T-helper 17 cell (primary cell): ENCODE measurements at regions not wholly inside any gene's neighbourhood (a gene's known extent, or its start where the extent isn't known, plus 50 kb on each side); places are given as distances from the start of the nearest gene placed in this dataset.

Source experiments
- ATAC-seq: fragments of 150-1000 bp; cut with Tn5 transposase; 2 replicates; pipeline ENCODE4 v1.10.0; 2021; ENCODE audit warnings: mild to moderate bottlenecking, moderate library complexity
- DNase-seq, 3 donors: peaks; one replicate each; pipeline versions ENCODE4 v3.0.0 to v3.0.0-alpha.2; 2020 to 2021
- H3K9me3 ChIP-seq: one replicate; pipeline ENCODE4 v1.7.0; 2013; ENCODE audit warnings: low read length, mild to moderate bottlenecking; ENCODE audit not compliant: control insufficient read depth, poor library complexity, severe bottlenecking
- H3K27ac Mint-ChIP-seq: one replicate; pipeline ENCODE4 v1.8.0; 2022; ENCODE audit warnings: mild to moderate bottlenecking, moderate library complexity, mixed read lengths
- H3K27me3 Mint-ChIP-seq: one replicate; pipeline ENCODE4 v1.8.0; 2022; ENCODE audit warnings: mixed read lengths
- H3K36me3 Mint-ChIP-seq: one replicate; pipeline ENCODE4 v1.8.0; 2022; ENCODE audit warnings: low read depth, mixed read lengths
- H3K4me1 Mint-ChIP-seq: one replicate; pipeline ENCODE4 v1.8.0; 2022; ENCODE audit warnings: mild to moderate bottlenecking, mixed read lengths
- H3K4me3 Mint-ChIP-seq: one replicate; pipeline ENCODE4 v1.8.0; 2022; ENCODE audit warnings: mild to moderate bottlenecking, moderate library complexity, mixed read lengths

- H3K9me3 ChIP-seq = no peaks in the 10 kb centered on the region
- ATAC-seq = no peak
- no peaks in the 10 kb centered on the region for H3K36me3 Mint-ChIP-seq
- no peak overlapping the region for H3K27ac Mint-ChIP-seq
- DNase-seq = no peak
- H3K4me3 Mint-ChIP-seq = no peak overlapping the region
- H3K4me1 Mint-ChIP-seq = no peaks in the 10 kb centered on the region
- H3K27me3 Mint-ChIP-seq = no peaks in the 10 kb centered on the region
Observed at GRCh38 chr19:30314805-30315155, 57.4 kb upstream of the ZNF536 start.

GRCh38 chr19:30315159-30315558 is 57.0 kb upstream of the ZNF536 start:
- DNase-seq = no peak
- no peak overlapping the region for H3K27ac Mint-ChIP-seq
- no peaks in the 10 kb centered on the region for H3K9me3 ChIP-seq
- no peak for ATAC-seq
- H3K36me3 Mint-ChIP-seq = no peaks in the 10 kb centered on the region
- H3K27me3 Mint-ChIP-seq = no peaks in the 10 kb centered on the region
- no peak overlapping the region for H3K4me3 Mint-ChIP-seq
- H3K4me1 Mint-ChIP-seq = no peaks in the 10 kb centered on the region

- Mint-ChIP-seq H3K4me3 (no peak overlapping the region), H3K4me1 (no peaks in the 10 kb centered on the region), H3K27ac (no peak overlapping the region), H3K27me3 (no peaks in the 10 kb centered on the region), H3K36me3 (no peaks in the 10 kb centered on the region)
- DNase-seq (no peak), ATAC-seq (no peak)
- H3K9me3 ChIP-seq = no peaks in the 10 kb centered on the region
Observed at GRCh38 chr19:30316000-30316491, 56.1 kb upstream of the ZNF536 start.

- Mint-ChIP-seq H3K4me3 (no peak overlapping the region), H3K27me3 (no peaks in the 10 kb centered on the region)
- DNase-seq = no peak
Observed at GRCh38 chr19:30316560-30317106, 55.6 kb upstream of the ZNF536 start.

GRCh38 chr19:30317403-30317802 is 54.8 kb upstream of the ZNF536 start:
- Mint-ChIP-seq H3K27me3 (no peaks in the 10 kb centered on the region), H3K4me1 (no peaks in the 10 kb centered on the region), H3K36me3 (no peaks in the 10 kb centered on the region), H3K27ac (no peak overlapping the region), H3K4me3 (no peak overlapping the region)
- DNase-seq (no peak), ATAC-seq (no peak)
- no peaks in the 10 kb centered on the region for H3K9me3 ChIP-seq

More at GRCh38 chr19:30316560-30317106, 55.6 kb upstream of the ZNF536 start:
- no peaks in the 10 kb centered on the region for H3K9me3 ChIP-seq
- H3K4me1 Mint-ChIP-seq = no peaks in the 10 kb centered on the region
- H3K27ac Mint-ChIP-seq = no peak overlapping the region
- no peak for ATAC-seq
- no peaks in the 10 kb centered on the region for H3K36me3 Mint-ChIP-seq

GRCh38 chr19:30318261-30318660 is 53.9 kb upstream of the ZNF536 start:
- no peak for ATAC-seq
- H3K4me3 Mint-ChIP-seq = no peak overlapping the region
- no peaks in the 10 kb centered on the region for H3K27me3 Mint-ChIP-seq
- no peak overlapping the region for H3K27ac Mint-ChIP-seq
- no peak for DNase-seq
- no peaks in the 10 kb centered on the region for H3K4me1 Mint-ChIP-seq
- no peaks in the 10 kb centered on the region for H3K36me3 Mint-ChIP-seq
- no peaks in the 10 kb centered on the region for H3K9me3 ChIP-seq

- ATAC-seq (no peak), DNase-seq (no peak)
- Mint-ChIP-seq H3K27me3 (no peaks in the 10 kb centered on the region), H3K4me1 (no peaks in the 10 kb centered on the region), H3K4me3 (no peak overlapping the region), H3K27ac (no peak overlapping the region), H3K36me3 (no peaks in the 10 kb centered on the region)
- no peaks in the 10 kb centered on the region for H3K9me3 ChIP-seq
Observed at GRCh38 chr19:30318936-30319335, 53.2 kb upstream of the ZNF536 start.

- no peak for ATAC-seq
Observed at GRCh38 chr19:30319411-30319810, 52.8 kb upstream of the ZNF536 start.

GRCh38 chr19:30319876-30320275 is 52.3 kb upstream of the ZNF536 start:
- no peaks in the 10 kb centered on the region for H3K9me3 ChIP-seq
- no peaks in the 10 kb centered on the region for H3K36me3 Mint-ChIP-seq
- H3K4me3 Mint-ChIP-seq = no peak overlapping the region
- no peak overlapping the region for H3K27ac Mint-ChIP-seq
- no peaks in the 10 kb centered on the region for H3K27me3 Mint-ChIP-seq
- no peak for DNase-seq
- ATAC-seq = no peak
- no peaks in the 10 kb centered on the region for H3K4me1 Mint-ChIP-seq

More at GRCh38 chr19:30319411-30319810, 52.8 kb upstream of the ZNF536 start:
- H3K27me3 Mint-ChIP-seq = no peaks in the 10 kb centered on the region
- no peaks in the 10 kb centered on the region for H3K36me3 Mint-ChIP-seq
- no peaks in the 10 kb centered on the region for H3K9me3 ChIP-seq
- DNase-seq = no peak
- H3K4me3 Mint-ChIP-seq = no peak overlapping the region
- no peaks in the 10 kb centered on the region for H3K4me1 Mint-ChIP-seq
- H3K27ac Mint-ChIP-seq = no peak overlapping the region

- Mint-ChIP-seq H3K27me3 (no peaks in the 10 kb centered on the region), H3K4me3 (no peak overlapping the region), H3K4me1 (no peaks in the 10 kb centered on the region), H3K27ac (no peak overlapping the region), H3K36me3 (no peaks in the 10 kb centered on the region)
- H3K9me3 ChIP-seq = no peaks in the 10 kb centered on the region
- DNase-seq (no peak), ATAC-seq (no peak)
Observed at GRCh38 chr19:30320466-30320865, 51.7 kb upstream of the ZNF536 start.

- DNase-seq = no peak
- no peaks in the 10 kb centered on the region for H3K27me3 Mint-ChIP-seq
- H3K36me3 Mint-ChIP-seq = no peaks in the 10 kb centered on the region
- no peaks in the 10 kb centered on the region for H3K9me3 ChIP-seq
- no peak overlapping the region for H3K4me3 Mint-ChIP-seq
- H3K27ac Mint-ChIP-seq = no peak overlapping the region
- no peaks in the 10 kb centered on the region for H3K4me1 Mint-ChIP-seq
- no peak for ATAC-seq
Observed at GRCh38 chr19:30320916-30321315, 51.3 kb upstream of the ZNF536 start.
